K562 (cell line): ENCODE measurements at regions not wholly inside any gene's neighbourhood (a gene's known extent, or its start where the extent isn't known, plus 50 kb on each side); places are given as distances from the start of the nearest gene placed in this dataset.

Source experiments
- ATAC-seq: fragments of 200-7000 bp; cut with Tn5 transposase; 3 replicates; pipeline ENCODE4 v1.9.1; 2020; ENCODE audit warnings: moderate library complexity
- BruUV-seq: library from RNA; stranded (reverse); fragments of 400-500 nt; replicated peaks from 2 replicates; lab custom pipeline; 2021; lab: Mats Ljungman, UMichigan
- CTCF ChIA-PET: fragments of 300-600 bp; formaldehyde crosslinking; extraction: SDS; loops from one replicate; lab custom pipeline; 2021; ENCODE audit warnings: low intra/inter-chr PET ratio; lab: Yijun Ruan, JAX
- POLR2A ChIA-PET: fragments of 300-600, 350-650 bp; sonication (Branson Sonifier 250); formaldehyde crosslinking; extraction: SDS; loops from one replicate; lab custom pipeline; 2021; ENCODE audit warnings: antibody characterized with exemption, inconsistent platforms; lab: Yijun Ruan, JAX
- DNase-seq, 4 experiments: peaks; one replicate each; pipeline versions ENCODE4 v3.0.0 to v3.0.0-alpha.2; 2011 to 2018; ENCODE audit warnings: low spot score in 3 of 4, mixed read lengths in 3 of 4; ENCODE audit errors: extremely low read depth in 1 of 4
- FAIRE-seq: peaks from 2 replicates; lab custom pipeline; 2011; peaks lifted over from hg19 to GRCh38; lab: Jason Lieb, UNC
- H2AFZ ChIP-seq: 2 replicates; pipeline ENCODE4 v1.6.0; 2011; ENCODE audit warnings: low read depth, low read length, control low read depth, inconsistent platforms
- H3K27ac ChIP-seq: fragments of 200-600 bp; 3 replicates; pipeline ENCODE4 v1.8.0; 2011; ENCODE audit warnings: low read depth, mild to moderate bottlenecking, control low read depth, inconsistent platforms, low read length, moderate library complexity, mixed read lengths; ENCODE audit errors: extremely low read depth
- H3K27me3 ChIP-seq, 2 experiments: fragments of 300-600 bp in 1 of 2; 2 replicates in 1 of 2; 3 replicates in 1 of 2; pipeline versions ENCODE4 v1.6.0 to v1.8.0; 2011; ENCODE audit warnings: inconsistent platforms in 2 of 2, low read length in 2 of 2, mild to moderate bottlenecking in 1 of 2, mixed read lengths in 1 of 2, moderate library complexity in 1 of 2; ENCODE audit not compliant: control insufficient read depth in 2 of 2, insufficient read depth in 2 of 2
- H3K36me3 ChIP-seq: fragments of 300-600 bp; 3 replicates; pipeline ENCODE4 v1.8.0; 2011; ENCODE audit warnings: mild to moderate bottlenecking, low read length, inconsistent platforms; ENCODE audit not compliant: control insufficient read depth, insufficient read depth
- H3K4me1 ChIP-seq, 2 experiments: fragments of 200-600 bp in 1 of 2; replicated peaks in 1 of 2; 2 replicates in 1 of 2; 3 replicates in 1 of 2; pipeline versions ENCODE4 v1.5.1 to v1.8.0; 2011; ENCODE audit warnings: inconsistent platforms in 2 of 2, low read length in 2 of 2, mild to moderate bottlenecking in 1 of 2, mixed read lengths in 1 of 2, moderate library complexity in 1 of 2; ENCODE audit not compliant: control insufficient read depth in 2 of 2, insufficient read depth in 2 of 2
- H3K4me2 ChIP-seq: 2 replicates; pipeline ENCODE4 v1.6.1; 2011; ENCODE audit warnings: low read length, control low read depth, inconsistent platforms, mixed read lengths; ENCODE audit not compliant: insufficient read depth
- H3K4me3 ChIP-seq: fragments of 200-600 bp; sonication (generic), shearing (Covaris generic); 2 replicates; pipeline ENCODE4 v1.5.1; 2016; ENCODE audit warnings: control low read depth, inconsistent platforms
- H3K79me2 ChIP-seq: fragments of 200-600 bp; 3 replicates; pipeline ENCODE4 v1.8.0; 2011; ENCODE audit warnings: low read length, inconsistent platforms; ENCODE audit not compliant: control insufficient read depth, insufficient read depth
- H3K9ac ChIP-seq, 2 experiments: 2 replicates each; pipeline versions ENCODE4 v1.6.0 to v1.6.1; 2011; ENCODE audit warnings: low read depth in 2 of 2, low read length in 2 of 2, control low read depth in 1 of 2, inconsistent platforms in 1 of 2, mild to moderate bottlenecking in 1 of 2, mixed read lengths in 1 of 2; ENCODE audit not compliant: insufficient read depth in 1 of 2
- H3K9me1 ChIP-seq: one replicate; pipeline ENCODE4 v1.6.0; 2011; ENCODE audit warnings: inconsistent platforms, mild to moderate bottlenecking, low read length, moderate library complexity; ENCODE audit not compliant: control insufficient read depth, insufficient read depth
- H3K9me3 ChIP-seq: replicated peaks from 2 replicates; pipeline ENCODE4 v1.5.1; 2011; ENCODE audit warnings: low read depth, low read length, inconsistent platforms; ENCODE audit not compliant: control insufficient read depth, insufficient read depth
- H4K20me1 ChIP-seq: replicated peaks from 2 replicates; pipeline ENCODE4 v1.6.1; 2011; ENCODE audit warnings: low read length, inconsistent platforms, mixed read lengths; ENCODE audit not compliant: control insufficient read depth, insufficient read depth
- ARID3B ChIP-seq: fragments of 250-450 bp; sonication (Bioruptor Pico); IDR thresholded peaks from 2 replicates; pipeline ENCODE4 v1.4.0; 2020; ENCODE audit warnings: borderline replicate concordance
- ASH1L ChIP-seq: fragments of 450-650 bp; IDR thresholded peaks from 2 replicates; pipeline ENCODE4 v1.6.1; 2018; ENCODE audit warnings: borderline replicate concordance, mild to moderate bottlenecking, low read depth; ENCODE audit not compliant: partially characterized antibody
- BRD4 ChIP-seq: fragments of 200-600 bp; sonication (generic); IDR thresholded peaks from 2 replicates; pipeline ENCODE4 v1.6.1; 2017; ENCODE audit warnings: inconsistent platforms
- CAMTA2 ChIP-seq: fragments of 250-450 bp; sonication (Bioruptor Pico); conservative IDR thresholded peaks from 2 replicates; pipeline ENCODE4 v1.5.1; 2022
- CBX2 ChIP-seq: fragments of 200-600 bp; sonication (generic); IDR thresholded peaks from one replicate; pipeline ENCODE4 v1.6.1; 2012; ENCODE audit warnings: mild to moderate bottlenecking, low read length, inconsistent platforms; ENCODE audit not compliant: insufficient read depth, poor library complexity, severe bottlenecking
- ETV1 ChIP-seq: fragments of 450-650 bp; conservative IDR thresholded peaks from 2 replicates; pipeline ENCODE4 v1.6.1; 2016; ENCODE audit warnings: missing genetic modification characterization, control low read depth, low read depth, missing compliant biosample characterization
- MECOM ChIP-seq: fragments of 250-450 bp; sonication (Bioruptor Pico); IDR thresholded peaks from 2 replicates; pipeline ENCODE4 v1.8.0; 2022; ENCODE audit warnings: inconsistent platforms
- NELFE ChIP-seq: IDR thresholded peaks from 2 replicates; pipeline ENCODE4 v1.6.1; 2011; ENCODE audit warnings: mild to moderate bottlenecking; ENCODE audit not compliant: insufficient read depth, insufficient read length
- PHB2 ChIP-seq: fragments of 450-650 bp; IDR thresholded peaks from 2 replicates; pipeline ENCODE4 v1.6.1; 2017; ENCODE audit warnings: low read depth
- RBM25 ChIP-seq: fragments of 200-400 bp; formaldehyde crosslinking; IDR thresholded peaks from 2 replicates; pipeline ENCODE4 v1.6.1; 2018; ENCODE audit warnings: low read length, low read depth, moderate library complexity; ENCODE audit not compliant: severe bottlenecking
- SRSF9 ChIP-seq: fragments of 200-400 bp; formaldehyde crosslinking; IDR thresholded peaks from 2 replicates; pipeline ENCODE4 v1.6.1; 2017; ENCODE audit warnings: low read depth, low read length, borderline replicate concordance
- THAP12 ChIP-seq: fragments of 250-450 bp; sonication (Bioruptor Pico); IDR thresholded peaks from 2 replicates; pipeline ENCODE4 v1.9.0; 2021; ENCODE audit warnings: mild to moderate bottlenecking, inconsistent platforms
- ZNF280B ChIP-seq: fragments of 250-450 bp; sonication (Bioruptor Pico); IDR thresholded peaks from 2 replicates; pipeline ENCODE4 v1.5.1; 2021; ENCODE audit warnings: mild to moderate bottlenecking
- ZNF398 ChIP-seq: fragments of 250-450 bp; sonication (Bioruptor Pico); IDR thresholded peaks from 2 replicates; pipeline ENCODE4 v1.8.0; 2021; ENCODE audit warnings: moderate library complexity, mild to moderate bottlenecking, inconsistent platforms
- ZNF707 ChIP-seq: fragments of 250-450 bp; sonication (Bioruptor Pico); conservative IDR thresholded peaks from 2 replicates; pipeline ENCODE4 v1.8.0; 2022; ENCODE audit warnings: inconsistent platforms, mild to moderate bottlenecking, moderate library complexity
- WGBS: fragments of 100-300 bp; shearing (Covaris generic); methylation state at CpG from one replicate; pipeline ENCODE4 v1.1.6; 2016; ENCODE audit warnings: low coverage, mixed read lengths; ENCODE audit not compliant: insufficient coverage; ENCODE audit errors: missing lambda C conversion rate; 5-methylcytosine and 5-hydroxymethylcytosine counted together
- in situ Hi-C: fragments of 300-500 bp; cut with MboI; formaldehyde crosslinking; loops from 4 replicates; pipeline ENCODE4 v1.15.0; 2018; ENCODE audit warnings: inconsistent platforms, mixed read lengths
- intact Hi-C: fragments of 100-400 bp; cut with micrococcal nuclease; formaldehyde crosslinking; loops from 2 replicates; pipeline ENCODE4 v1.14.2; 2022

- CTCF ChIA-PET = no interaction called here
- no peak for DNase-seq
- Histone ChIP-seq H3K79me2 (no peaks in the 10 kb centered on the region), H3K27ac (no peak overlapping the region), H4K20me1 (no peaks in the 10 kb centered on the region), H3K9ac (no peak overlapping the region), H3K9me1 (no peaks in the 10 kb centered on the region), H3K4me2 (no peak overlapping the region), H3K27me3 (no peaks in the 10 kb centered on the region), H2AFZ (no peak overlapping the region), H3K4me1 (peaks cover 0 to 5% of the 10 kb centered on the region in 2 experiments; a peak in 2 of 5 replicates), H3K9me3 (peaks cover 11% of the 10 kb centered on the region), H3K36me3 (no peaks in the 10 kb centered on the region), H3K4me3 (no peak overlapping the region)
- BruUV-seq = no TSS peak
- no peak for FAIRE-seq
- intact Hi-C loops = loop anchor here (1.0 to 5.0 kb wide), 2 partner anchors 140 to 206 kb away; no protein-coding TSS in a partner anchor
- no peak for ATAC-seq
- POLR2A ChIA-PET = no interaction called here
- 40% methylated on average over 2 of the region's 2 CpGs for WGBS
- in situ Hi-C loops = no loop called here
- TF ChIP-seq ETV1 (tag) (no peak), CAMTA2 (CRISPR knock-in tag) (no peak), ZNF280B (CRISPR knock-in tag) (no peak), ASH1L (no peak), THAP12 (CRISPR knock-in tag) (no peak), ARID3B (CRISPR knock-in tag) (no peak), CBX2 (no peak), BRD4 (no peak), NELFE (no peak), RBM25 (no peak), PHB2 (no peak), MECOM (CRISPR knock-in tag) (no peak), SRSF9 (no peak), ZNF707 (CRISPR knock-in tag) (no peak), ZNF398 (CRISPR knock-in tag) (no peak)
Measured at GRCh38 chr12:93176610-93177126, 201.1 kb upstream of the NUDT4 start.
